ENCODE measurements at regions not wholly inside any gene's neighbourhood (a gene's known extent, or its start where the extent isn't known, plus 50 kb on each side); places are given as distances from the start of the nearest gene placed in this dataset.

GRCh38 chr6:104256646-104257045 is 603.1 kb downstream of the HACE1 start:
- TF ChIP-seq EZH2 (IDR thresholded peaks at IDR 0.05; ENCODE audit: borderline replicate concordance, low read depth, low read length, severe bottlenecking) (no peak), CTCF (IDR thresholded peaks at IDR 0.05; ENCODE audit: extremely low read depth in 1 of 2, insufficient read depth in 1 of 2, low read depth in 1 of 2, low read length in 2 of 2) (no peak)

All from endothelial cell of umbilical vein (primary cell).